ENCODE measurements at regions not wholly inside any gene's neighbourhood (a gene's known extent, or its start where the extent isn't known, plus 50 kb on each side); places are given as distances from the start of the nearest gene placed in this dataset.

DNA sequence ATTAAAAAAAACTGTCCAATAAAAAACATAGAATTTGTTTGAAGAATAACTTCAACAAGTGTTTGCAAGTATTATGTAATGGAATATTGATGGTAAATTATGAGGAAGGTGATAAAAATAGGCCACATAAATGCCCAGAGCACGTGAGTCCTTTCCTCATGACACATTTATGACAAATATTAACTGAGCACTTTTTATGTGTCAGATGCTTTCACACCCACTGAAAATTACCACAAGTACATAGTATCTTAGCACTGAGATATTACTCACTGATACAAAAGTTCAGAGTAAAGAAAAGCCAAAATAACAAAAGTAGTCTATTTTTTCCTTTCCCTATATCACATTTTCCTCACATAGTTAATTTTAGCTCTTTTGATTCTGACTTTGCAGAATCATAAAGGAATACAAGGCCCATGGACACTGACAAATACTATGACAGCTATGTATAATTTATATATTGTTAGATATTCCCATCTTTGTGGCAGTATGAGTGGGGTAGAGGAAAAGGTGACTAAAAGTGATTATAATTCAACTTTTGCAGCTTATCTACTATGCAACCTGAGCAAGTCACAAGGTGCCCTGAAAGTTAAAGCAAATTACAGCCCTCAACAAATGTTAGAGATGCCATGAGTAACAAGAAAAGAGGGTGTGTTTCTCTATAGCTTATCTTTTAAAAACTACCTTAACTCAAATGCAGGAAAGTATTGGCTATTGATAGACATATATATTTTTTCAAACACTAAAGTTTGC lies 80.7 kb downstream of the RBMY1D start:
- no peaks in the 10 kb centered on the region for H3K36me3 ChIP-seq
- no peak for DNase-seq (ENCODE audit: extremely low spot score)
- WGBS: no CpG with 5 or more reads among the region's 1 CpG
- H3K9me3 ChIP-seq: no peaks in the 10 kb centered on the region
- no peak overlapping the region for H3K27ac ChIP-seq (replicated peaks in 1 of 4)
- intact Hi-C loops (cut with DNase I): no loop called here
- H3K4me3 ChIP-seq: no peak overlapping the region
- no peaks in the 10 kb centered on the region for H3K27me3 ChIP-seq
- H3K4me1 ChIP-seq: no peaks in the 10 kb centered on the region
- TF ChIP-seq EP300 (IDR thresholded peaks at IDR 0.05) (no peak), POLR2A (IDR thresholded peaks at IDR 0.05; ENCODE audit: low read depth) (no peak), CTCF (IDR thresholded peaks at IDR 0.05) (no peak), POLR2AphosphoS5 (IDR thresholded peaks at IDR 0.05) (no peak)

DNA sequence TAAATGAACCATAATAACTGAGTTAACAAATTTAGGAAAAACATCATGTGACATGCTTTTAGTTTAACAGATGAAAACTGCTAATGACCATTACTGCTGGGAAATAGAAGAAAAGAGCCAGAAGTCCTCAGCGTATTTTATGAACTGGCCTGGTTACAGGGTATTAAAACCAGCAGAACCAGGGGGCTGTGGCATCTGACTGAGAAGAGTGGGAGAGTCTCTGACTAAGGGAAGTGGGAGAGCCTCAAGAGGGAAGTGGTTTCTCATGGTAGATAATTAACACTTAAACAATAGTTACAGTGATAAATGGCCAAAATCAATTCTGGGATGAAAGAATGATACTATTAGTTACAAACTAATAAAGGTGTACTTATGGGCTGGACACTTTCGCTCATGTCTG lies 79.8 kb downstream of the RBMY1D start:
- intact Hi-C loops (cut with DNase I): no loop called here
- Histone ChIP-seq H3K27ac (replicated peaks in 1 of 4) (no peak overlapping the region), H3K9me3 (no peaks in the 10 kb centered on the region), H3K27me3 (no peaks in the 10 kb centered on the region), H3K36me3 (no peaks in the 10 kb centered on the region), H3K4me1 (no peaks in the 10 kb centered on the region), H3K4me3 (no peak overlapping the region)
- TF ChIP-seq CTCF (IDR thresholded peaks at IDR 0.05): no peak
- no peak for TF ChIP-seq EP300 (IDR thresholded peaks at IDR 0.05)
- TF ChIP-seq POLR2A (IDR thresholded peaks at IDR 0.05; ENCODE audit: low read depth): no peak
- TF ChIP-seq POLR2AphosphoS5 (IDR thresholded peaks at IDR 0.05): no peak
- DNase-seq (ENCODE audit: extremely low spot score): no peak
- WGBS: no CpG with 5 or more reads among the region's 2 CpGs

- H3K27me3 ChIP-seq: no peaks in the 10 kb centered on the region
- H3K4me1 ChIP-seq: no peaks in the 10 kb centered on the region
- intact Hi-C loops (cut with DNase I): no loop called here
- no peaks in the 10 kb centered on the region for H3K36me3 ChIP-seq
- no peak overlapping the region for H3K4me3 ChIP-seq
- DNase-seq (ENCODE audit: extremely low spot score): no peak
- H3K27ac ChIP-seq (replicated peaks in 1 of 4): no peak overlapping the region
- no CpG with 5 or more reads among the region's 5 CpGs for WGBS
- H3K9me3 ChIP-seq: no peaks in the 10 kb centered on the region
- no peak for TF ChIP-seq POLR2AphosphoS5 (IDR thresholded peaks at IDR 0.05)
- no peak for TF ChIP-seq EP300 (IDR thresholded peaks at IDR 0.05)
- TF ChIP-seq POLR2A (IDR thresholded peaks at IDR 0.05; ENCODE audit: low read depth): no peak
- no peak for TF ChIP-seq CTCF (IDR thresholded peaks at IDR 0.05)
Measured at GRCh38 chrY:21821881-21822280, 72.4 kb downstream of the RBMY1D start.

- TF ChIP-seq EP300 (IDR thresholded peaks at IDR 0.05): no peak
- TF ChIP-seq POLR2A (IDR thresholded peaks at IDR 0.05; ENCODE audit: low read depth): no peak
- TF ChIP-seq CTCF (IDR thresholded peaks at IDR 0.05): no peak
- TF ChIP-seq POLR2AphosphoS5 (IDR thresholded peaks at IDR 0.05): no peak
- intact Hi-C loops (cut with DNase I): no loop called here
- no peak overlapping the region for H3K27ac ChIP-seq (replicated peaks in 1 of 4)
- no peaks in the 10 kb centered on the region for H3K36me3 ChIP-seq
- H3K9me3 ChIP-seq: no peaks in the 10 kb centered on the region
- DNase-seq (ENCODE audit: extremely low spot score): peak; percentile 8
- no peaks in the 10 kb centered on the region for H3K4me1 ChIP-seq
- no peak overlapping the region for H3K4me3 ChIP-seq
- no CpG with 5 or more reads among the region's 3 CpGs for WGBS
- H3K27me3 ChIP-seq: no peaks in the 10 kb centered on the region
Measured at GRCh38 chrY:21827593-21827992, 66.7 kb downstream of the RBMY1D start.

Measured in esophagus muscularis mucosa (tissue), 4 donors.